Naive B cell (primary cell): ENCODE measurements at regions not wholly inside any gene's neighbourhood (a gene's known extent, or its start where the extent isn't known, plus 50 kb on each side); places are given as distances from the start of the nearest gene placed in this dataset.
"Not testable (repeated sequence)": the region's sequence is repeated elsewhere in the genome, so short reads cannot be mapped to it uniquely, and the experiment has no call there.

ENCODE experiments used
- ATAC-seq, 2 donors: fragments of 150-1000 bp; cut with Tn5 transposase; 2 replicates each; pipeline ENCODE4 v1.10.0; 2021; ENCODE audit warnings: low read depth in 2 of 2, mild to moderate bottlenecking in 2 of 2, moderate library complexity in 2 of 2
- DNase-seq: peaks from one replicate; pipeline ENCODE4 v3.0.0; 2022
- H3K27ac Mint-ChIP-seq, 6 donors: one replicate each; pipeline ENCODE4 v1.8.0; 2020 to 2022; ENCODE audit warnings: mild to moderate bottlenecking in 6 of 6, mixed read lengths in 6 of 6, moderate library complexity in 5 of 6, inconsistent platforms in 2 of 6
- H3K27me3 Mint-ChIP-seq, 3 donors: one replicate each; pipeline ENCODE4 v1.8.0; 2021 to 2022; ENCODE audit warnings: mixed read lengths in 3 of 3, mild to moderate bottlenecking in 1 of 3
- H3K36me3 Mint-ChIP-seq, 2 donors: one replicate each; pipeline ENCODE4 v1.8.0; 2020 to 2022; ENCODE audit warnings: mixed read lengths in 2 of 2, inconsistent platforms in 1 of 2, mild to moderate bottlenecking in 1 of 2
- H3K4me1 Mint-ChIP-seq, 3 donors: one replicate each; pipeline ENCODE4 v1.8.0; 2020 to 2022; ENCODE audit warnings: mixed read lengths in 3 of 3, inconsistent platforms in 1 of 3, mild to moderate bottlenecking in 1 of 3, moderate library complexity in 1 of 3
- H3K4me3 Mint-ChIP-seq, 8 donors: one replicate each; pipeline ENCODE4 v1.8.0; 2020 to 2022; ENCODE audit warnings: mild to moderate bottlenecking in 8 of 8, mixed read lengths in 8 of 8, moderate library complexity in 8 of 8, inconsistent platforms in 2 of 8
- H3K9me3 Mint-ChIP-seq, 7 donors: one replicate each; pipeline ENCODE4 v1.8.0; 2020 to 2022; ENCODE audit warnings: mixed read lengths in 7 of 7, mild to moderate bottlenecking in 5 of 7, inconsistent platforms in 2 of 7, moderate library complexity in 1 of 7

DNA sequence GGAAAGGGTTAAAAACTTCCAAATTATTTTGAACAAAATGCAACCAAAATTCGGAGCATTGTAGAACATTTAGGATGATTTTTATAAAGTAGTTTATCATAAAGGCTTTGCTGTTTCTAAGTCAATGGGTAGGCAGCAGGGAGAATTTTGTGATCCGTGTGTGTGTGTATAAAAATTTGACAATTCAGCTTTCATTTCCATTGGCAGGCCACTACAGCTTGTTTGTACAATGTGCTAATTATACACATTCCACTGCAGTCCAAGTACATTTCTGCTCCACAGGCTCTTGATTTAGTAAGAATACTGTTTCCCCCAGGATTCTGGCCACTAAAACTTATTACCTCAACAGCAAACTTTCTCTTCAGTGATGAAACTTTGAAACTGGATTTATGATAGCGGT is 71.8 kb upstream of the LTBP1 start:
- Mint-ChIP-seq H3K4me3 (no peak overlapping the region), H3K9me3 (peaks cover 0 to 3% (median 0%) of the 10 kb centered on the region in 7 donors), H3K4me1 (no peaks in the 10 kb centered on the region)

DNA sequence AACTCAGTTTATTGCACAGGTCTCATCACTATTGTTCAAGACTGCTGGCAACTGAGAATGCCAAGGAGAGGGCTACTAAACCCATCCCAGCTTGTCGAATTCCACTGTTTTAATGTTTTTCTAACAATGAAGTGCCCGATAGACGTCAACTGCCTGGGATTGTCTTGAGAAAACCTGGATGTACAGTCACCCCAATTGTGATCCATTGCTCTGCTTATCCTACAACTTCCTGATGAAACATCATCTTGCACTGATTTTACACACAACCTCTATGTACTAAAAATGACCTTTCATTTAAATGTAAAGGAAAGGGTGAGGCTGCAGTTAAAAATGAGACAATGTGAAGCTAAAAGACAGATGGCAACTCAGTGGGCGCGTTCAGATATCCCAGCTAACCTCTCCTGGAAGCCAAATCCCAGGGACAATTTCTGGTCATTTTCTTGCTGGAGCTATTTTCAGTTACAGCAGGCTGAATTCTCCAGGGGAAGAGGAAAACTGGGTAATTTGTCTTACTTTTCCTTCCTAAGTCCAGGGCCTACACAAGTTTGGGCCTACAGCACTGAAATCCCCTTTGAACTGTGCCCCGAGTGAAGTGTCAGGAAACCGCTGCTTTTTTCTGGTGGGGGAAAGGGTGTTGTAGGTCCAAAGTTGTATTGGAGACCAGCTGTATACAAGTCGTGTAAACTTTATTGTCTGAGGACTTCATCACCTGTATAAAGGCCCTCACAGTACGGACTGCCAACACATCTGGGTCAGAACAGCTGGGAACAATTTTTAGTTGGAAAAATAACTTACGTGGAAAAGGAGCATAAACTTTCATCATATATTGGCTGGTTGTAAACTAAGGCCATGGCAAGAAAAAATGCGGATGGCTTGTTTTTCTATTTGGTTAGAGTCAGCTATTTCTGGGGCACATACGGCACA is 68.9 kb upstream of the LTBP1 start:
- H3K27ac Mint-ChIP-seq = no peak overlapping the region
- H3K4me1 Mint-ChIP-seq = no peaks in the 10 kb centered on the region
- no peaks in the 10 kb centered on the region for H3K36me3 Mint-ChIP-seq
- ATAC-seq = no peak
- H3K4me3 Mint-ChIP-seq = no peak overlapping the region
- DNase-seq = no peak
- peaks cover 0 to 4% (median 0%) of the 10 kb centered on the region in 7 donors for H3K9me3 Mint-ChIP-seq
- H3K27me3 Mint-ChIP-seq = no peaks in the 10 kb centered on the region

More for the DNA sequence above, 71.8 kb upstream of the LTBP1 start:
- DNase-seq = no peak
- Mint-ChIP-seq H3K27me3 (peaks cover 0 to 8% (median 0%) of the 10 kb centered on the region in 3 donors), H3K27ac (no peak overlapping the region), H3K36me3 (no peaks in the 10 kb centered on the region)
- ATAC-seq = no peak

DNA sequence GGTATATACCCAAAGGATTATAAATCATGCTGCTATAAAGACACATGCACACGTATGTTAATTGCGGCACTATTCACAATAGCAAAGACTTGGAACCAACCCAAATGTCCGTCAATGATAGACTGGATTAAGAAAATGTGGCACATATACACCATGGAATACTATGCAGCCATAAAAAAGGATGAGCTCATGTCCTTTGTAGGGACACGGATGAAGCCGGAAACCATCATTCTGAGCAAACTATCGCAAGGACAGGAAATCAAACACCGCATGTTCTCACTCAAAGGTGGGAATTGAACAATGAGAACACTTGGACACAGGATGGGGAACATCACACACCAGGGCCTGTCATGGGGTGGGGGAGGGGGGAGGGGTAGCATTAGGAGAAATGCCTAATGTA is 66.8 kb upstream of the LTBP1 start:
- not testable (repeated sequence) for H3K4me3 Mint-ChIP-seq, ATAC-seq, H3K9me3 Mint-ChIP-seq, H3K27me3 Mint-ChIP-seq, H3K27ac Mint-ChIP-seq, DNase-seq, H3K36me3 Mint-ChIP-seq, H3K4me1 Mint-ChIP-seq

DNA sequence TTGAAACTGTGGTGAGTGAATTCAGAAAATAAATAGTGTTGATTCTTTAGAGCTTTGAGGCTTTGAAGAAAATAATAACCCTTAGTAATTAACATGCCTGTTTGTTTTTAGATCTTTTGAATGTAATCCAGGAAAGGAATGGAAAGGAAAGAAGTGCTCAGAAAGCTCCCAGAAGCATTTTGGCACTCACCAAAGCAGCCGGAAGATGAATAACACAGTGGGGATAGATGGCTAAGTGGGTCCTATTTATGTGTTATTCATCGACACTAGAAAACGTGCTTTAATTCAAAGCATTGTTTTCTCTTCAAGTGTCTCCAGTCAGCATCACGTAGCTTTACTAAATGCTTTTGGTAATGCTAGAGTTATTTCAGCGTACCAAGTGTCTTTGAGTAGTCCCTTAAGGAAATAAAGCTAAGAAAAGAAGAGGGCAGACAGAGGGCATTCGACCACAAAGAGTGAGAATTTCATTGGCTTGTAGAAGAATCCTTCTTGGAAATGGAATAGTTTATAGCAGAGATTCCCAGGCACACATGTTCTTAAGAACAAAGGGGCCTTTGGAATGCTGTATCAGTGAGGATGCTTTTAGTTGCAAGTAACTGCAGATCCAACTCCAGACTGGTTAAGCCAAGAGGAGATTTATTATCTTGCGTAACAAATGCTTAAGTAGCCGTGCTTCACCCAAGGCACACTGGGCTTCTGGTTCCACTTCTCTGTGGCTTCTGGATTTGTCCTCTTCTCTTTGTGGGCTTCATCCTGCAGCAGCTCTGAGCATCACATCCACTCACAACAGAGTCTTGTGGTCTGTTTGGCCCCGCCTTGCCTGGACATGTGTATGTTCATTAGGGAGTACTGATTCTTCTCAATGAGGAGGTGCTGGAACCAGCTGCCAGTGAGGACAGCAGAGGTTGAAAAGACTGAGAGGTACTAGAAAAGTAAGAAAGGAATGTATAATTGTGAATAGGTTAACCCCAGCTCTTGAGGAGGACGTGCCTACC is 63.6 kb upstream of the LTBP1 start:
- peak overlapping the region in 1 of 6 donors; percentile 78 for H3K27ac Mint-ChIP-seq
- H3K4me1 Mint-ChIP-seq = no peaks in the 10 kb centered on the region
- H3K4me3 Mint-ChIP-seq = no peak overlapping the region
- H3K36me3 Mint-ChIP-seq = peaks cover 0 to 5% of the 10 kb centered on the region in 2 donors
- ATAC-seq = no peak
- no peak for DNase-seq
- peaks cover 0 to 19% (median 4%) of the 10 kb centered on the region in 7 donors for H3K9me3 Mint-ChIP-seq
- H3K27me3 Mint-ChIP-seq = peaks cover 0 to 6% (median 0%) of the 10 kb centered on the region in 3 donors

DNA sequence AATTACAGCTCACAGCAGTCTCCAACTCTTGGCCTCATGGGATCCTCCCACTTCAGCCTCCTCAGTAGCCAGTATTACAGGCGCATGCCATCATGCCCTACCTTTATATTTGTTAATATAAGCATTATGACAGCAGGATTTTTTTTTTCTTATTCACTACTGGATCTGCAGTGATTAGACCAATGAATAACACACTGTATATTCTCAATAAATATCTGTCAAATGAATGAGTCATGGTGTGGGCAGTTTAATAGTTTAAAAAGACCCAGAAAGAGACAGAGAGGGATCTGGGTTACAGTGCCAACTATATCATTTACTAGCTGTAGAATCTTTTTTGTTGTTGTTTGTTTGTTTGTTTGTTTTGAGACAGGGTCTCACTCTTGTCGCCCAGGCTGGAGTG is 62.4 kb upstream of the LTBP1 start:
- ATAC-seq (no peak), DNase-seq (no peak)
- H3K36me3 Mint-ChIP-seq = peaks cover 0 to 6% of the 10 kb centered on the region in 2 donors
- no peak overlapping the region for H3K4me3 Mint-ChIP-seq
- H3K4me1 Mint-ChIP-seq = no peaks in the 10 kb centered on the region
- peaks cover 0 to 9% (median 0%) of the 10 kb centered on the region in 3 donors for H3K27me3 Mint-ChIP-seq
- no peak overlapping the region for H3K27ac Mint-ChIP-seq
- H3K9me3 Mint-ChIP-seq = peaks cover 2 to 25% (median 4%) of the 10 kb centered on the region in 7 donors

DNA sequence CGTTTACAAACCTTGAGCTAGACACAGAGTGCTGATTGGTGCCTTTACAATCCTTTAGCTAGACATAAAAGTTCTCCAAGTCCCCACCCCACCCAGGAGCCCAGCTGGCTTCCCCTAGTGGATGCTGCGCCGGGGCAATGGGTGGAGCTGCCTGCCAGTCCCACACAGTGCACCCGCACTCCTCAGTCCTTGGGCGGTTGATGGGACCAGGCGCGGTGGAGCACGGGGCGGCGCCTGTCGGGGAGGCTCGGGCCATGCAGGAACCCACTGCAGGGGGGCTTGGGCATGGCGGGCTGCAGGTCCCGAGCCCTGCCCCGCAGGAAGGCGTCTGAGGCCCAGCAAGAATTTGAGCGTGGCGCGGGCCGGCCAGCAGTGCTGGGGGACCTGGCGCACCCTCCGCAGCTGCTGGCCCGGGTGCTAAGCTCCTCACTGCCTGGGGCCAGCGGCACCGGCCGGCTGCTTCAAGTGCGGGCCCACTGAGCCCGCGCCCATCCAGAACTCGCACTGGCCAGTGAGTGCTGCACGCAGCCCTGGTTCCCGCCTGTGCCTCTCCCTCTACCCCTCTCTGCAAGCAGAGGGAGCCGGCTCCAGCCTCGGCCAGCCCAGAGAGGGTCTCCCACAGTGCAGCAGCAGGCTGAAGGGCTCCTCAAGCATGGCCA is 60.2 kb upstream of the LTBP1 start:
- peaks cover 2 to 32% (median 3%) of the 10 kb centered on the region in 7 donors for H3K9me3 Mint-ChIP-seq
- not testable (repeated sequence) for DNase-seq, ATAC-seq, H3K4me3 Mint-ChIP-seq, H3K27ac Mint-ChIP-seq, H3K36me3 Mint-ChIP-seq, H3K27me3 Mint-ChIP-seq, H3K4me1 Mint-ChIP-seq

DNA sequence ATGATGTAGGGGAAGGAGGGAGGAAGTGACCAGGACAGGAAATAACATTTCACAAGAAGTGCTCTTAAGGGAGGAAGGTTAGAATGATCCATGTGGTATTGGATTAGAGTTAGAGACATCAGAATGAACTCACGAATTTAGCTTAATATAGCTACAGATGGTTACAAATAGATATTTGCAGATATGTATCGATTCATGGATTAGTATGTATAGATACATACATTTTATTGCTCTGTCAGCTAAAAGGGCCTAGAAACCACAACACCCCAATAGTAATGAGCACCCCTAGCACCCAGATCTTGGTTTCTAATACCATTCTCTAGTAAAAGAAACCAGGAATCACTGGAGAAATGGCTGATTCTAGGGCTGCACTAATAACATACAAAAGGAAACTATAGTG is 59.6 kb upstream of the LTBP1 start:
- no peak overlapping the region for H3K27ac Mint-ChIP-seq
- peaks cover 0 to 9% (median 0%) of the 10 kb centered on the region in 3 donors for H3K27me3 Mint-ChIP-seq
- H3K4me1 Mint-ChIP-seq = no peaks in the 10 kb centered on the region
- DNase-seq (no peak), ATAC-seq (no peak)
- H3K36me3 Mint-ChIP-seq = peaks cover 0 to 9% of the 10 kb centered on the region in 2 donors
- H3K9me3 Mint-ChIP-seq = peaks cover 2 to 32% (median 3%) of the 10 kb centered on the region in 7 donors
- H3K4me3 Mint-ChIP-seq = no peak overlapping the region

DNA sequence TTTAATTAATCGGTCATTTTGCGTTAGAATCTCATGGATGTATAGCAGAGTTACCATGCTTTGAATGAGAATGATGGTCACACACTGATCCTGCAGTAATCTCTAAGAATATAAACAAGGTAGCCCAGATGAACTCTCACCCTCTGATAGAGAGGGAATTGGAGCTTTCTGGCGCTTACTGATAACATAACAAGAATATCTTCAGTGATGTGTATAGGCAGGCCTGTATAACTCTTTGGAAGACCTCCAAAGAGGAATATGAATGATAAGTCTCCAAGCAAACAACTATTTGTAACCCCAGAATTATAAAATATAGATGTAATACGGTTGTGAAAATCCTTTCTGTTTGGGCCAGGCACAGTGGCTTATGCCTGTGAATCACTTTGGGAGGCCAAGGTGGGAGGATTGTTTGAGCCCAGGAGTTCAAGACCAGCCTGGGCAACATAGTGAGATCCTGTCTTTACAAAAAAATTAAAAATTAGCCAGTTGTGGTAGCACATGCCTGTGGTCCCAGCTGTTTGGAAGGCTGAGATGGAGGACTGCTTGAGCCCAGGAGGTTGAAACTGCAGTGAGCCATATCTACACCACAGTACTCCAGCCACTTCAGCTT is 52.5 kb upstream of the LTBP1 start:
- Mint-ChIP-seq H3K27me3 (peaks cover 8 to 12% (median 10%) of the 10 kb centered on the region in 3 donors), H3K27ac (no peak overlapping the region), H3K4me3 (no peak overlapping the region), H3K36me3 (peaks cover 4 to 8% of the 10 kb centered on the region in 2 donors), H3K4me1 (peaks cover 0 to 5% (median 0%) of the 10 kb centered on the region in 3 donors), H3K9me3 (peaks cover 0 to 18% (median 7%) of the 10 kb centered on the region in 7 donors)
- ATAC-seq (no peak), DNase-seq (no peak)

DNA sequence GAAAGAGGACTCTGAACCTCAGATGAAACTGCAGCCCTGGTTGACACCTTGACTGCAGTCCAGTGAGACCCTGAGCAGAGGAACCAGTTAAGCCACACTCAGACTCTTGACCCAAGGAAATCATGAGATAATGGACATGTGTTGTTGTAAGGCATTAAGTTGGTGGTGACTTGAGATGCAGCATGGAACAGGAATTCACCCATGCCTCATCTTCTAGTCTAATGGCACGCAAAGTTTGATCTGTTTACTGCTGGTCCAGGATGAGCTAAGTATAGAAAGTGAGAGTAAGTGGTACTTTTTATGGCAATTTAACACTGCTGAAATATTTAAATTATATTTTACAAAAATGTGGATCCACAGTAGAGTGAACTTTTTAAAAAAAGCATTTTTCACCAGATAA is 51.3 kb upstream of the LTBP1 start:
- H3K4me1 Mint-ChIP-seq = peaks cover 0 to 5% (median 1%) of the 10 kb centered on the region in 3 donors
- no peak overlapping the region for H3K27ac Mint-ChIP-seq
- peaks cover 0 to 8% of the 10 kb centered on the region in 2 donors for H3K36me3 Mint-ChIP-seq
- ATAC-seq (no peak), DNase-seq (no peak)
- peaks cover 0 to 11% (median 7%) of the 10 kb centered on the region in 7 donors for H3K9me3 Mint-ChIP-seq
- H3K4me3 Mint-ChIP-seq = no peak overlapping the region
- peaks cover 12 to 16% (median 13%) of the 10 kb centered on the region in 3 donors for H3K27me3 Mint-ChIP-seq
